Fibroblast of skin of left biceps (primary cell): ENCODE measurements at regions not wholly inside any gene's neighbourhood (a gene's known extent, or its start where the extent isn't known, plus 50 kb on each side); places are given as distances from the start of the nearest gene placed in this dataset.

Experiments
- DNase-seq, 2 experiments: peaks; one replicate each; pipeline ENCODE4 v3.0.0-alpha.2; 2013; ENCODE audit warnings: low read depth in 2 of 2

DNA sequence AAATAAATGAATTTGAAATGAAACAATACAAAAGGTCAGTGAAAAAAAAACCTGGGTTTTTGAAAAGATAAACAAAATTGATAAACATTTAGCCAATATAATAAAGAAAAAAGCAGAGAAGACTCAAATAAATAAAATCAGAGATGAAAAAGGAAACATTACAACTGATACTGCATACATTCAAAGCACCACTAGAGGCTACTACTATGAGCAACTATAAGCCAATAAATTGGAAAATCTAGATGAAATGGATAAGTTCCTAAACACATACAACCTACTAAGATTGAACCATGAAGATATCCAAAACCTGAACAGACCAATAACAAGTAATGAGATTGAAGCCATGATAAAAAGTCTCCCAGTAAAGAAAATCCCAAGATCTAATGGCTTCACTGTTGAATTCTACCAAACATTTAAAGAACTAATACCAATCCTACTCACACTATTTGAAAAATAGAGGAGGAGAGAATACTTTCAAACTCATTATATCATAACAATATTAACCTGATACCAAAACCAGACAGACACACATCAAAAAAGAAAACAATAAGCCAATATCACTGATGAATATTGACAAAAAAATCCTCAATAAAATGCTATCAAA lies 80.8 kb upstream of the CERS6 start:
- no peak for DNase-seq

DNA sequence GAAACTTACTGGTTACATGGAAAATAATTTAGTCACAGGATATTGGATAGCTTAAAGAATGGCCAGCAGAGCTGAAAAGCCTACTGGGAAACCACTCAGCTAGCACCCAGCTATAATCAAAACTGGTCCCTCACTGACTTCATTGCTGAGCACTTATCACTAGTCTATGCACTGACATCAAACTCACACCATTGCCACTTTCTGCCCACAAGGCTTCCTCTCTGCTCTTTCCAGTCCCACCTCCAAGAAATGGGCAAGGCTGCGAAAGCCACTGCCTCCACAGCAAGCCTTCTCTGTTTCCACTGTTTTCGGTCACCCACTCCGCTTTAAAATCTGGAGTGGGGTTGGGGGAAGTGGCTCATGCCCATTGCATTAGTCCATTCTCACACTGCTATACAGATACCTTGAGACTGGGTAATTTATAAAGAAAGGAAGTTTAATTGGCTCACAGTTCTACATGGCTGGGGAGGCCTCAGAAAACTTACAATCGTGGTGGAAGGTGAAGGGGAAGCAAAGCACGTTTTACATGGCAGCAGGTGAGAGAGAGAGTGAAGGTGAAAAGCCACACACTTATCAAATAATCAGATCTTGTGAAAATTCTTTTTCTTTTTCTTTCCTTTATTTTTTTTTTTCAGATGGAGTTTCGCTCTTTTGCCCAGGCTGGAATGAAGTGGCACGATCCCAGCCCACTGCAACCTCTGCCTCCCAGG lies 77.0 kb upstream of the CERS6 start:
- no peak for DNase-seq

DNA sequence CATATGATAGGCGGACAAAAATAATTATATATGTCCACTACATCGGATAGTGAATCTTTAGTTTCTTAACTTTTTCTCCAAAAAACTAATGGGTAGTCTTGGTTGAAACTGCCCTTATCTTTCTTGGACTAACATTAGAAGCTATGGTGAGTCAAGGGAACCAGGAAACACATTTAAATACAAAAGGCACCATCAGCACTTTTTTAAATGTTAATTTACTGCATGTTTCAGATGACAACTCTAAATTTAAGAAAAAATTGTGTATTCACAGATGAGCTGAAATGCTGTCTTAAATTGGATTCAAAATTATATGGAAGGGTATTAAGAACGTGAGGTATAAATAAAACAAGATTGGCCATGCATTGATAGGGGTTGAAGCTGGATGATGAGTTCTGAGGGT lies 75.6 kb upstream of the CERS6 start:
- no peak for DNase-seq

DNA sequence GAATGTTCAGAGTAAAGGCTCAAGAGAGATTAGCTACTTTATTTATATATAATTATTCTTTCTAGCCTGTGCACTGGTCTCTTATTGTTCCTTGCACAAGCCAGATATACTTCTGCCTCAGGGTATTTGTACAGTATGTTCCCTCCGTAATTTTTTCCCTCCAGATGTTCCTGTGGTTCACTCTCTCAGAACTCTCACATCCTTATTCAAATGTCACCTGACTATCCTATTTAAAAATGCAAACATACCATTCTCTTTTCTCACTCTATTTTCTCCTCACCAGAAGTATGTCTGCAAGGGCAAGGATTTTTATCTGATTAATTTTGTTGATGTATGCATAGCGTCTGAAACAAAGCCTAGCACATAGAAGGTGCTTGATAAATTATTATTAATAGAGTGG lies 64.0 kb upstream of the CERS6 start:
- DNase-seq = no peak

DNA sequence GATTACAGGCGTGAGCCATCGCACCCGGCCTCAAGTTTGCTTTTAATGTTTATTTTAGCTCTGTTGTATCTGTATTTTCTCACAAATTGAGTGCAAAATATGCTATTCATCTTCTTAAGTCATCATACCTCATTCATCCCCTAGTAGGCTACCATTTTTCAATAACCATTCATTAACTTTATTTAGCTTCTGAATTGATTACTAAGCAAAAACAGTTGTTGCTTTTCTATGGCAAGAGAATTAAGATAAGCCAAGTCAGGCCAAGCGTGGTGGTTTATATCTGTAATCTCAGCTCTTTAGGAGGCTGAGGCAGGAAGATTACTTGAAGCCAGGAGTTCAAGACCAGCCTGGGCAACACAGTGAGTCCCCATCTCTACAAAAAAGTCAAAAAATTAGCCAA lies 63.3 kb upstream of the CERS6 start:
- DNase-seq = no peak

DNA sequence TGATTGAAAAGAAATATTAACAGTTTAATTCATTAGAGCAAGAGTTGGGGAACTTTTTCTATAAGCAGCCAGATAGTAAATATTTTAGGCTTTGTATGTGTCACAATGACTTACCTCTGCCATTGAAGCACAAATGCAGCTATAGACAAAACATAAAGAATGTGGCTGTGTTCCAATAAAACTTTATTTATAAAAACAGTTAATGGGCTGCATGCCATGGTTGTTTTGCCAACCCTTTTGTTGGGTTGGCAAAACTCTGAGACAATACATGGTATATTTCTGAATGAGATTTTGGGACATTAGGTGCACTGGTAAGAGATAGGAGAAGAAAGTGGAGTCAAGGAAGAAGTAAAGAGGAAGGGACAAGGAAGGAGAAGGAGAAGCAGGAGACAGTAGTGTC lies 61.8 kb upstream of the CERS6 start:
- no peak for DNase-seq

DNA sequence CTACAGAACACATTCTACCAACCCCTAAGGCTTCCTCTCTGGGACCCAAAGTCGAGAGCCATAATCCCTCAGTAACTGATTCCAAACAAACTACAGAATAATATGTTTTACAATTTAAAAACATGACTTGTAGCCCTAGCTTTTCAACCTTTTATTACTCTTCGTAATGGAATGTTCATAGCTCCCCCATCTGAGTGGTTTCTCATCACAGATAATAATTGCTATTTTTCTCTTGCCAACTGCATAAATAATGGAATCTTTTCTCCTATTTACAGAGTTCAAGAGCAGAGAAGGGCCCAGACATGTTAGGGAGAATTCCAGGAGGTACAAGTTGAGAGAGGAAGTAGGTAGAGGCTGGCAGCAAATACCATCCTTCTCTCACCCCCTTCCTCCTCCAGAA lies 59.9 kb upstream of the CERS6 start:
- no peak for DNase-seq

DNA sequence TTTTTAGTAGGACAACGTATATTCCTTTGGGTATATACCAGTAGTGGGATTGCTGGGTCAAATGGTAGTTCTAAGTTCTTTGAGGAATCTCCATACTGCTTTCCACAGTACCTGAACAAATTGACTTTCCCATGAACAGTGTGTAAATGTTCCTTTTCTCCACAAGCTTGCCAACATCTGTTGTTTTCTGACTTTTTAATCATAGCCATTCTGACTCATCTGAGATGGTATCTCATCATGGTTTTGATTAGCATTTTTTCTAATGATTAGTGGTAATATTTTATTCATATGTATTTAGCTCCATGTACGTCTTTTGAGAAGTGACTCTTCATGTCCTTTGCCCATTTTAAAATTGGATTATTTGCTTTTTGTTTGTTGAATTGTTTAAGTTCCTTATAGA lies 58.4 kb upstream of the CERS6 start:
- DNase-seq = no peak

DNA sequence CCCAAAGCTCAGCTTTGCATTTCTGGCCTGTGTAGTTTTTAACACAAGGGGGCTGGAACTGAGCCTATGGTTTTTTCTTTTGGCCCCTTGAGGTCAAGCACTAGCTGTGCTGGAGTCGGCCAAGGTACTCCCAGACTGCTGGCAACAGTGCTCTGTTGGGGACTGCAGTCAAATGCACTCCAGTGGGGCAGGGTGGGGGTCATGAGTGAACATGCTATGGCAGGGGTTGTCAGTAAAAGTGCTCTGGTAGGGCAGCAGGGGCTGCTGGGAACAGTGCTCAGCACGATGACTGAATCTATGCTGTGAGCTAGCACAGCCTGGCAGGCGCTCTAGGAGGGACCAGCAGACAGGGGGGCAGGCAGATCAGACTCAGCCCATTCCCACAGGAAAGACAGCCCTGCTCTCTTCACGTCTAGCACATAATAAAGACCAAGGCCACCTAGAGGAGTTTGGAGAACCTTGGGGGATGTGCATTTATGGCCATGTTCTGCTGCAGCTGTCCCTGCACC lies 55.0 kb upstream of the CERS6 start:
- no peak for DNase-seq

DNA sequence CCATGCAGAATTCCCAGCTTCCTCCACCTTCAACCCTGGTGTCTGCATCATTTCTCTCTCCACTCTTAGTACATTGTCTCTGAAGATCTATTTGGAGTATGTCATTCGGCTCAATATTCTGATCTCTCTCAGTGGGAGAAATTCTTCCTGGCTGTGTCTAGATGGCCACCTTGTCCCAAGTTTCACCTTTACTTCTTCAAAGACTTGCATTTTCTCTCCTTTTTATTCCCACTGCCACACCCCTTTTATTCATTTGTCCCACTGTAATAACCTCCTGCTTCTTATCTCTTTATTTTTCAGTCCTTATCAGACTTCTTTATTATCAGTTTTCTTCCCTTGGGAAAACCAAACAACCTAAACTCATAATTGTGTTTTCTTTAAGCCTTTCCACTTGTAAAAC lies 54.3 kb upstream of the CERS6 start:
- no peak for DNase-seq

DNA sequence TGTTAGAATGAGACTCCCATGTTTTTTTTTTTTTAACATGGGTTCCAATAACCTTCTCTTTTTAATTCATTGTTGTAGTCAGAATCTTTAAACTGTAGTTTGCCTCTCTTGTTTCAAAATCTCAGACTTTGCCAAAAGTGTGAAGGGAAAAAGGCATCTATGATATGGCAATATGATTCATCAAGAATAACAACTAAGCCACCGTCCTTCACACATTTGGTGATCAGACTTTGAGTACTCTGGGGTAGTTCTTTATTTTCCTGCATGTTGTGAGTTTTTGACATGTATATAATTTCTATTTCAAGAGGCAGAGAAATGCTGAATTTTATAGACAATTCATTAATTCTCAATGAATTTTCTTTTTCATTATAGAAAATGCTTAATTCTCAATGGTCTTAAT lies 53.5 kb upstream of the CERS6 start:
- DNase-seq = no peak

DNA sequence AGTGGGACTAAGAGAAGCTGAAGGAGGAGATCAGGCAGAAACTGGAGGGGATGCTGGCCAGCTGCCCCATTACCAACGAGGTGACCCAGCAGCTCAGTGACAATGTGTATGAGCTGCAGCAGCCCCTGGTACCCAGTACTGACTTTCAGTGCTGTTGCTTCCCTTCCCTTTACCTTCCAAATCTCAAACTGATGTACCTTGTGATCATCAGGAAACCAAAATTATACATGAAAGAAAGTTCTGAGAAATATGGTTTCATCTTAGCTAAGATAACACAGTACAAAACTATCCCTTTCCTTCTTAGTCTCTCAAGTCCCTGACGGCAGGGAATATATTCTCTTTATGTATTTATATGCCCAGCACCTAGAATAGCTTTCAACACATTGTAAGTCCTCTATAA lies 52.3 kb upstream of the CERS6 start:
- no peak for DNase-seq

DNA sequence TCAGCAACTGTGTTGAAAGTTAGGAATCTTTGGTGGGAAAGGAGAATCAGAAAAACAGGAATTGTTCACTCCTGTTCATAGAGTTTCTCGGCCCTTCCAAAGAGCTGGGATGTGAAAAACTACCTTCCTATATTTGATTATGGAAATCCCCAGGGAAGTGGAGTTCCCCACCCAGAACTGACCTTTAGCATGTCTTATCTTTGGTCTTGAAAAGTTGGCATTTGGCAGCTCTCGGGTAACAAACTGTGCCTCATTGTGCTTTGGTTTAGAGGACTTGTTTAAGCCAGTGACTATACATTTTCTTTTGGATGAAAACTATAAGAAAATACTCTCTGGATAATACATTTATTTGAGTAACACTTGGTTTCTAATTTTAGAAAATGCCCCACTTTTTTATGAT lies 51.3 kb upstream of the CERS6 start:
- DNase-seq = no peak
